ENCODE measurements at regions not wholly inside any gene's neighbourhood (a gene's known extent, or its start where the extent isn't known, plus 50 kb on each side); places are given as distances from the start of the nearest gene placed in this dataset.

DNA sequence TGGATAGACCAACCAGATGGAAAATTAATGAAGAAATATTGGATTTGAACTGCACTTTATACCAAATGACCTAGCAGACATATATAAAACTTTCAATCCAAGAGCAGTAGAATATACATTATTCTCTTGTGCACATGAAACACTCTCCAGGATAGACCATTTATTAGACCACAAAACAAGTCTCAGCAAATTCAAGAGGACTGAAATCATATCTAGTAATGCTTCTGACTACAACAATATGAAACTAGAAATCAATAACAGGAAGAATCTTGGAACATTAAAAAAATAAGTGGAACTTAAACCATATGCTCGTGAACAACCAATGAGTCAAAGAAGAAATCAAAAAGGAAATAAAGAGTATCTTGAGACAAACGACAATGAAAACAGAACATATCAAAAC lies 150.0 kb upstream of the CD180 start:
- TF ChIP-seq TAF1 (IDR thresholded peaks at IDR 0.05; ENCODE audit: borderline replicate concordance, insufficient read depth, low read length): no peak
- TF ChIP-seq SIN3A (IDR thresholded peaks at IDR 0.05; ENCODE audit: borderline replicate concordance, insufficient read depth, low read length): no peak
- TF ChIP-seq, protein P1, sequence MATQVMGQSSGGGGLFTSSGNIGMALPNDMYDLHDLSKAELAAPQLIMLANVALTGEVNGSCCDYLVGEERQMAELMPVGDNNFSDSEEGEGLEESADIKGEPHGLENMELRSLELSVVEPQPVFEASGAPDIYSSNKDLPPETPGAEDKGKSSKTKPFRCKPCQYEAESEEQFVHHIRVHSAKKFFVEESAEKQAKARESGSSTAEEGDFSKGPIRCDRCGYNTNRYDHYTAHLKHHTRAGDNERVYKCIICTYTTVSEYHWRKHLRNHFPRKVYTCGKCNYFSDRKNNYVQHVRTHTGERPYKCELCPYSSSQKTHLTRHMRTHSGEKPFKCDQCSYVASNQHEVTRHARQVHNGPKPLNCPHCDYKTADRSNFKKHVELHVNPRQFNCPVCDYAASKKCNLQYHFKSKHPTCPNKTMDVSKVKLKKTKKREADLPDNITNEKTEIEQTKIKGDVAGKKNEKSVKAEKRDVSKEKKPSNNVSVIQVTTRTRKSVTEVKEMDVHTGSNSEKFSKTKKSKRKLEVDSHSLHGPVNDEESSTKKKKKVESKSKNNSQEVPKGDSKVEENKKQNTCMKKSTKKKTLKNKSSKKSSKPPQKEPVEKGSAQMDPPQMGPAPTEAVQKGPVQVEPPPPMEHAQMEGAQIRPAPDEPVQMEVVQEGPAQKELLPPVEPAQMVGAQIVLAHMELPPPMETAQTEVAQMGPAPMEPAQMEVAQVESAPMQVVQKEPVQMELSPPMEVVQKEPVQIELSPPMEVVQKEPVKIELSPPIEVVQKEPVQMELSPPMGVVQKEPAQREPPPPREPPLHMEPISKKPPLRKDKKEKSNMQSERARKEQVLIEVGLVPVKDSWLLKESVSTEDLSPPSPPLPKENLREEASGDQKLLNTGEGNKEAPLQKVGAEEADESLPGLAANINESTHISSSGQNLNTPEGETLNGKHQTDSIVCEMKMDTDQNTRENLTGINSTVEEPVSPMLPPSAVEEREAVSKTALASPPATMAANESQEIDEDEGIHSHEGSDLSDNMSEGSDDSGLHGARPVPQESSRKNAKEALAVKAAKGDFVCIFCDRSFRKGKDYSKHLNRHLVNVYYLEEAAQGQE (IDR thresholded peaks at IDR 0.05; ENCODE audit: insufficient read depth in 1 of 2, low read depth in 2 of 2, low read length in 2 of 2): no peak
- no peak for TF ChIP-seq FOXP2 (optimal IDR thresholded peaks at IDR 0.05; ENCODE audit: borderline replicate concordance, extremely low read depth, extremely low read length, insufficient read depth)
- TF ChIP-seq POLR2AphosphoS5 (IDR thresholded peaks at IDR 0.05; ENCODE audit: low read depth, low read length): no peak

DNA sequence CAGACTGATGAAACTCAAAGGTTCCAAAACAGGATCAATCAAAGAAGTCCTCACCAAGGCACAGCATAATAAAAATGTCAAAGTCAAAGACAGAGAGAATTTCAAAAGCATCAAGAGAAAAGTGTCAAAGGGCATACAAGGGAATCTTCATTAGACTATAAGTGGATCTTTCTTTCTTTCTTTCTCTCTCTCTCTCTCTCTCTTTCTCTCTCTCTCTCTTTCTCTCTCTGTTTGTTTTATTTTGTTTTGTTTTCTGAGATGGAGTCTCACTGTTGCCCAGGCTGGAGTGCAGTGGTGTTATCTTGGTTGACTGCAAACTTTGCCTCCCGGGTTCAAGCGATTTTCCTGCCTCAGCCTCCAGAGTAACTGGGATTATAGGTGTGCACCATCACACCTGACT lies 148.3 kb upstream of the CD180 start:
- no peak for TF ChIP-seq FOXP2 (optimal IDR thresholded peaks at IDR 0.05; ENCODE audit: borderline replicate concordance, extremely low read depth, extremely low read length, insufficient read depth)
- TF ChIP-seq POLR2AphosphoS5 (IDR thresholded peaks at IDR 0.05; ENCODE audit: low read depth, low read length): no peak
- no peak for TF ChIP-seq TAF1 (IDR thresholded peaks at IDR 0.05; ENCODE audit: borderline replicate concordance, insufficient read depth, low read length)

DNA sequence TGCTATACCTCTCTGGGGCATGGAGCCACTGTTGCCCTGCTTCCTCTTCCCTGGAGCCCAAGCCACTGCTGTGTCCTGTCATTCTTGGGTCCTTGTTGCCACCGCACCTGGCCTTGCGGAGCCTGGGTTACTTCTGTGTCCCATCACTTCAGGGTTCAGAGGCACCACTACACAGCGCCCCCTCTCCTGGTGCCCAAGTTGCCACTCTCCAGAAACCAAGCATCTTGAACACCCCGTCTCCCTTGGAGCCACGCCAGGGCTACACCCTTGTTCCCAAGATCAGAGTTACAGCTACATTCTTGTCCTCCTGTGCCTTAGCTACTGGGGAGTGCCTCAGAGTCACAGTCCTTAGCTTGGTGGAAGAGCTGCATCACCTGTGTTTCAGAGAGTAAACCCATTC lies 147.2 kb upstream of the CD180 start:
- TF ChIP-seq TAF1 (IDR thresholded peaks at IDR 0.05; ENCODE audit: borderline replicate concordance, insufficient read depth, low read length) (no peak), FOXP2 (optimal IDR thresholded peaks at IDR 0.05; ENCODE audit: borderline replicate concordance, extremely low read depth, extremely low read length, insufficient read depth) (no peak), SIN3A (IDR thresholded peaks at IDR 0.05; ENCODE audit: borderline replicate concordance, insufficient read depth, low read length) (no peak), POLR2AphosphoS5 (IDR thresholded peaks at IDR 0.05; ENCODE audit: low read depth, low read length) (no peak)
- TF ChIP-seq, protein P1 (IDR thresholded peaks at IDR 0.05; ENCODE audit: insufficient read depth in 1 of 2, low read depth in 2 of 2, low read length in 2 of 2): no peak

DNA sequence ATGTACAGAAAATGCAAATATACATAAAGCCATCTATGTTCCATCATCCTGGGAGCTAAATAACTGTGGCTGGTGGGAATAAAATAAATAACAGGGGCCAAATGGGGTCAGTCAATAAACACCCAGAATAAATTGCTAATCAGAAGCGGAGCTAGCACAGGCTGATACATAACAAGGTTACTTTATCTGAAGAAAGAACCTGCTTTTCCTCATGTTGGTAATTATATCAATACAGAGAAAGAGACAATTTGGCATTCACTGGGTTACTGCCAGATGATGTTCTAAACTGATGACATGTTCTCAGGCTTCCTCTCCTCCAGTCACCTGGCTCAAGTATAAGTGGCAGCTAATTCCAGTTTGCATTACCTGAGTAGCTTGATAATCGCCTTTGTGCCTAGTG lies 144.9 kb upstream of the CD180 start:
- TF ChIP-seq FOXP2 (optimal IDR thresholded peaks at IDR 0.05; ENCODE audit: borderline replicate concordance, extremely low read depth, extremely low read length, insufficient read depth) (no peak), POLR2AphosphoS5 (IDR thresholded peaks at IDR 0.05; ENCODE audit: low read depth, low read length) (no peak), TAF1 (IDR thresholded peaks at IDR 0.05; ENCODE audit: borderline replicate concordance, insufficient read depth, low read length) (no peak), SIN3A (IDR thresholded peaks at IDR 0.05; ENCODE audit: borderline replicate concordance, insufficient read depth, low read length) (no peak)
- TF ChIP-seq, protein P1 (IDR thresholded peaks at IDR 0.05; ENCODE audit: insufficient read depth in 1 of 2, low read depth in 2 of 2, low read length in 2 of 2): no peak

DNA sequence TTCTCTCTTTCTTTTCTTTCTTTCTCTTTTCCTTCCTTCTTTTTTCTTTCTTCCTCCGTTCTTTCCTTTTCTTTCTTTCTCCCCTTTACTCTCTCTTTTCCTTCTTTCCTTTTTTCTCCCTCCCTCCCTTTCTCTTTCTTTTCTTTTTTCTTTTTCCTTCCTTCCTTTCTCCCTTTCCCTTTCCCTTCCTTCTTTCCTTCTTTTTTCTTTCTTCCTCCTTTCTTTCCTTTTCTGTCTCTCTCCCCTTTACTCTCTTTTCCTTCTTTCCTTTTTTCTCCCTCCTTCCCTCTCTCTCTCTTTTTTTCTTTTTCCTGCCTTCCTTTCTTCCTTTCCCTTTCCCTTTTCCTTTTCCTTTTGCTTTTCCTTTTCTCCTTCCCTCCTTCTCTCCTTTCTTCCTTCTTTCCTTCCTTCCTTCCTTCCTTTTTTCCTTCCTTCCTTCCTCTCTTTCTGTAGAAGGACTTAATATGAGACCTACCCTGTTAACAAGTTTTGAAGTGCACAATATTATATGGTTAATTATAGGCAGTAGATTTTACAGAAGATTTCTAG lies 142.7 kb upstream of the CD180 start:
- TF ChIP-seq FOXP2 (optimal IDR thresholded peaks at IDR 0.05; ENCODE audit: borderline replicate concordance, extremely low read depth, extremely low read length, insufficient read depth): no peak
- TF ChIP-seq, protein P1 (IDR thresholded peaks at IDR 0.05; ENCODE audit: insufficient read depth in 1 of 2, low read depth in 2 of 2, low read length in 2 of 2): no peak
- TF ChIP-seq SIN3A (IDR thresholded peaks at IDR 0.05; ENCODE audit: borderline replicate concordance, insufficient read depth, low read length): no peak
- no peak for TF ChIP-seq TAF1 (IDR thresholded peaks at IDR 0.05; ENCODE audit: borderline replicate concordance, insufficient read depth, low read length)

All from PFSK-1 (cell line).